ENCODE measurements at regions not wholly inside any gene's neighbourhood (a gene's known extent, or its start where the extent isn't known, plus 50 kb on each side); places are given as distances from the start of the nearest gene placed in this dataset.
"Not testable (repeated sequence)": the region's sequence is repeated elsewhere in the genome, so short reads cannot be mapped to it uniquely, and the experiment has no call there.

DNA sequence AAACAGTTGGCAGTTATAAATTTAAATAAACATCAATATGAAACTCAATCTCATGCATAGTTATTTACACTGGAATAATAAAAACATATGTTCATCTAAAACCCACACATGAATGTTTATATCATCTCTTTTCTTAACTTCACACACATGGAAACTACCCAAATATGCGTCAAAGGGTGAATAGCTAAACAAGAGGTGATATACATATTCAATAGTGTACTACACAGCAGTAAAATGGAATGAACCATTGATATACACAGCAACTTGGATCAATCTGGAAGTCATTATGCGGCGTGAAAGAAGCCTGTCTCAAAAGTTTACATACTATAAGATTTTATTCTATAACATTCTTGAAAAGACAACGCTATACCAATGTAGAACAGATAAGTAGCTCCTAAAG lies 282.5 kb upstream of the POM121L12 start:
- TF ChIP-seq EZH2 (IDR thresholded peaks at IDR 0.05) (no peak), POLR2AphosphoS5 (IDR thresholded peaks at IDR 0.05; ENCODE audit: borderline replicate concordance, low read depth, low read length) (no peak), FOXP2 (optimal IDR thresholded peaks at IDR 0.05; ENCODE audit: control extremely low read depth, extremely low read length, insufficient read depth) (no peak)
- H3K36me3 ChIP-seq (ENCODE audit: insufficient read depth, low read length), result no peaks in the 10 kb centered on the region
- H3K4me3 ChIP-seq, result no peak overlapping the region
- no peak for DNase-seq (ENCODE audit: low read depth, low spot score)
- H3K27ac ChIP-seq, result no peak overlapping the region
- H3K9me3 ChIP-seq (ENCODE audit: low read depth, low read length), result no peaks in the 10 kb centered on the region
- no peak overlapping the region for H3K9ac ChIP-seq (ENCODE audit: insufficient read length)

DNA sequence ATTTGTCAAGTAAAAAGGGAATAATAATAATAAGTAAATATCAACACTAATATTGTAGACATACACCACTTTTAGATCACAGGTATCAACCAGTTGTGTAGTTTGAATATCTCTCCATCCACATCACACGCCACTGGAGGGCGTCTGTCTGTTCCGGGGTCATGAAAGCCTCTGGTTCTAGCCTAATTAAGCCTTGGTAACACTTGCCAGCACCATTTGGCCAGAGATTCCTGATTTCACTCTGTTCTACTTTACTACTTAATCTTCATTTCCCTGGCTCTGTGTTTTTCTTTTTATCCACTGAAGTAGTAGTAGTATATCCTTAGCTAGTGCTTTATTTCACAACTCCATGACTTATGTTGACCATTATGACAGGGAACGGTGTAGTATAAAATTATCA lies 285.6 kb upstream of the POM121L12 start:
- DNase-seq (ENCODE audit: low read depth, low spot score), result no peak
- TF ChIP-seq FOXP2 (optimal IDR thresholded peaks at IDR 0.05; ENCODE audit: control extremely low read depth, extremely low read length, insufficient read depth) (no peak), EZH2 (IDR thresholded peaks at IDR 0.05) (no peak), POLR2AphosphoS5 (IDR thresholded peaks at IDR 0.05; ENCODE audit: borderline replicate concordance, low read depth, low read length) (no peak)
- no peak overlapping the region for H3K27ac ChIP-seq

DNA sequence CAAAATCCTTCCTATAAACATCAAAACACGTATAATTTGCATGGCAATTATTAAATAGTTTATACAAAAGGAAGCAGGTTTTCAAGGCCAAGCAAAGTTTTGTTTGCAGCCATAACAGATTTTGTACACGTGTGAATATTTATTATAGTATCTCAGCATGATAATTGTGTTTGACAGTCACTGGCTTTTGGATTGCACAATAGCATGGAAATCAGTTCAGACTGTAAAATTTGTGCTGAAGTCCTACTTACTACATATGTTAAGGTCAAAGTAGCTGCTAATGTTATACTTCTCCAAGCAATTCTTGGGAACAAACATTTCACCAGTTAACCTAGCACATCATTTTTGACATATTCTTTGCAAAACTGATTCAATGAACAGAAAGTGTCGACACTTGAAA lies 287.6 kb upstream of the POM121L12 start:
- no peak overlapping the region for H3K4me3 ChIP-seq
- H3K9me3 ChIP-seq (ENCODE audit: low read depth, low read length), result no peaks in the 10 kb centered on the region
- H3K9ac ChIP-seq (ENCODE audit: insufficient read length), result no peak overlapping the region
- no peak for DNase-seq (ENCODE audit: low read depth, low spot score)
- TF ChIP-seq POLR2AphosphoS5 (IDR thresholded peaks at IDR 0.05; ENCODE audit: borderline replicate concordance, low read depth, low read length), result no peak
- no peak for TF ChIP-seq FOXP2 (optimal IDR thresholded peaks at IDR 0.05; ENCODE audit: control extremely low read depth, extremely low read length, insufficient read depth)
- no peak for TF ChIP-seq EZH2 (IDR thresholded peaks at IDR 0.05)
- H3K36me3 ChIP-seq (ENCODE audit: insufficient read depth, low read length), result no peaks in the 10 kb centered on the region
- no peak overlapping the region for H3K27ac ChIP-seq

More for the DNA sequence above, 285.6 kb upstream of the POM121L12 start:
- Histone ChIP-seq H3K4me3 (no peak overlapping the region), H3K9me3 (ENCODE audit: low read depth, low read length) (no peaks in the 10 kb centered on the region), H3K9ac (ENCODE audit: insufficient read length) (no peak overlapping the region), H3K36me3 (ENCODE audit: insufficient read depth, low read length) (no peaks in the 10 kb centered on the region)

DNA sequence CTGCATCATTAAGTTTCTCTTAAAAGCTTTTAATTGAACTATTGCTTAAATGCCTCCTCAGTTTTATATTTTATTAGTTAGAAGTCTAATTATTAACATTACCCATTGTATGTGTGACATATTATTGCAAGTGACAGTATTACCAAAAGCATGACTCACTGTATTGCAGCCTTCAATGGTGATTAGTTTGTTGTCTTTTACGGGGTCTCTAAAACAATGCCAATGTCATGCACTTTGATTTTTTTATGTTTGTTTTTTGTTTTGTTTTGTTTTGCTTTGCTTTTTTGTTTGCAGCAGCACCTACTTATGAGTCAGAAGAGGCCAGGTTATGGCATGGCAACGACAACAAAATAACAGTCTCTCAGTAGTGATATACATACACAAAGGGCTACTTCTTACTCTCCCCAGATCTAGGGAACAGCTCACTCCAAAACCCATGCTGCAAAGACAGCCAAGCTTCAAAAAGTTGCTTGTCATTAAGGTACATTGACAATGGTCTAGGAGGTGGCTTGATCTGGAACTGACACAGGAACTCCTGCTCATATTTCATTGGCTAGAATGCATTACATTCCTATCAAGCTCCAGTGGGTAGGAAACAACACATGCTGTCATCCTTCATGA lies 293.7 kb upstream of the POM121L12 start:
- Histone ChIP-seq H3K9me3 (ENCODE audit: low read depth, low read length) (no peaks in the 10 kb centered on the region), H3K27ac (no peak overlapping the region), H3K4me3 (no peak overlapping the region), H3K36me3 (ENCODE audit: insufficient read depth, low read length) (no peaks in the 10 kb centered on the region), H3K9ac (ENCODE audit: insufficient read length) (no peak overlapping the region)
- TF ChIP-seq EZH2 (IDR thresholded peaks at IDR 0.05) (no peak), FOXP2 (optimal IDR thresholded peaks at IDR 0.05; ENCODE audit: control extremely low read depth, extremely low read length, insufficient read depth) (no peak), POLR2AphosphoS5 (IDR thresholded peaks at IDR 0.05; ENCODE audit: borderline replicate concordance, low read depth, low read length) (no peak)
- DNase-seq (ENCODE audit: low read depth, low spot score), result no peak

DNA sequence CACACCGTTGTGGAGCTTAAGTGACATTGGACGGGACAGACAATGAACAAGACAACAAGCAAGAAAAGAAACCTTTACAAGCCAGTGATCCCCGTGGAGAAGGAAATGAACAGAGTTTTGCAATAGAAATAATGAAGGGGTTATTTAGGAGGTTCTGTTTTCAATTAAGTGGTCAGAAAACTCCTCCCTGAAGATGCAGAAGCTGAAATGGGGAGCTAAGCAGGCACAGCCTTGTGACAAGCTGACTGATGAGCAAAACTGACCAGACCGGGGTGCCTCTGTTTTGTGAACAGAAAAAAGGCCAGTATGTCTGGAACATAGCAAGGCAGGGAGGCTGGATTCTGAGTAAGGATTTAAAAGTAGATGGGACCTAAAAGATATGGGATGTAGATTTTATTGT lies 299.8 kb upstream of the POM121L12 start:
- Histone ChIP-seq H3K36me3 (ENCODE audit: insufficient read depth, low read length) (no peaks in the 10 kb centered on the region), H3K9ac (ENCODE audit: insufficient read length) (no peak overlapping the region), H3K9me3 (ENCODE audit: low read depth, low read length) (no peaks in the 10 kb centered on the region), H3K4me3 (no peak overlapping the region), H3K27ac (no peak overlapping the region)
- DNase-seq (ENCODE audit: low read depth, low spot score), result no peak
- TF ChIP-seq EZH2 (IDR thresholded peaks at IDR 0.05), result no peak
- TF ChIP-seq POLR2AphosphoS5 (IDR thresholded peaks at IDR 0.05; ENCODE audit: borderline replicate concordance, low read depth, low read length), result no peak
- TF ChIP-seq FOXP2 (optimal IDR thresholded peaks at IDR 0.05; ENCODE audit: control extremely low read depth, extremely low read length, insufficient read depth), result no peak

DNA sequence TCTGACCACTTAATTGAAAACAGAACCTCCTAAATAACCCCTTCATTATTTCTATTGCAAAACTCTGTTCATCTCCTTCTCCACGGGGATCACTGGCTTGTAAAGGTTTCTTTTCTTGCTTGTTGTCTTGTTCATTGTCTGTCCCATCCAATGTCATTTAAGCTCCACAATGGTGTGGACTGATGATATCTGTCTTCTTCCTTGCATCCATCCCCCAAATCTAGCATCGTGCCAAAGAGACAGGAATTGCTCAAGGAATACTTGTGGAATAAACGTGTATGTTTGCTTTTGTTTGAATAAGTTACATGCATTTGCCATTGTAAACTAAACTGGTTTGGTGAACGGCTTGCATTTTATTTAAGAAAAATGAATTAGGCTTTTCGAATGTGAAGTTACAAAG lies 306.8 kb upstream of the POM121L12 start:
- H3K4me3 ChIP-seq; H3K9me3 ChIP-seq (ENCODE audit: low read depth, low read length); DNase-seq (ENCODE audit: low read depth, low spot score); H3K27ac ChIP-seq; H3K9ac ChIP-seq (ENCODE audit: insufficient read length); H3K36me3 ChIP-seq (ENCODE audit: insufficient read depth, low read length): not testable (repeated sequence)

DNA sequence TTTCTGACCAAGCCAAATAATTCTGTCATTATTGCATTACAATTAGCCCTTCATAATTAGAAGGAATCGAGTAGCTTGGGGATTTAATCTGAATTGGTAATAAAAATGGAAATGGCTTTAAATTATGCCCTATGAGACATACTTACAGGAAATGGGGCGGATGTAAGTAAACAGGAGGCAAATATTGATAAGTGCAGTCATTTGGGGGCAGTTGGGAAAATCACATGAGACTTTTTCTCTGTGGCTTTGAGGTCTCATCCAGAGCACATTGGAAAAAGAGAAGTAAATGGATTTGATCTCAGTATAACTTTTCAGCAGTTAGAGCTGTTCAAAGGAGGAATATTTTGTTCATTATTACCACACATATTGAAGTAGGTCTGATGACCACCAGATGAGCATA lies 307.8 kb upstream of the POM121L12 start:
- Histone ChIP-seq H3K36me3 (ENCODE audit: insufficient read depth, low read length) (no peaks in the 10 kb centered on the region), H3K9me3 (ENCODE audit: low read depth, low read length) (no peaks in the 10 kb centered on the region), H3K9ac (ENCODE audit: insufficient read length) (no peak overlapping the region), H3K27ac (no peak overlapping the region), H3K4me3 (no peak overlapping the region)
- DNase-seq (ENCODE audit: low read depth, low spot score), result no peak
- TF ChIP-seq EZH2 (IDR thresholded peaks at IDR 0.05), result no peak
- TF ChIP-seq POLR2AphosphoS5 (IDR thresholded peaks at IDR 0.05; ENCODE audit: borderline replicate concordance, low read depth, low read length), result no peak
- TF ChIP-seq FOXP2 (optimal IDR thresholded peaks at IDR 0.05; ENCODE audit: control extremely low read depth, extremely low read length, insufficient read depth), result no peak

DNA sequence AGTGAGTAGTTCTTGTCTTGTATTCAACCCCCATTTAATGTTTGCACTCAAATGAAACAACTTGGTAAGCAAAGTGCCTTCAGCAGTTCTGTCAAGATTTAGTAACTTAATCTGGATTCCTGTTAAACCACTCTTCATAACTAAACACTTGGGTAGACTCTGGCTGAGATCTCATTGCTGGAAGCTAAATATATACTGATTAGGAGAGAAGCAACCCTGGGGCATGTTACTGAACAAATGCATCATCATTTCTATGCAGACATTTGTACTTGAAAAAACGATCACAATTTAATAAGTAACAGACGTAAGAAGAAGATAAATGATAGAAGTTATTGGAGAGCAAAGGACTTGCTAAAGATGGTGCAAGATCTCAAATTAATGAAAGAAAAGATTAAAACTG lies 308.4 kb upstream of the POM121L12 start:
- no peak for TF ChIP-seq FOXP2 (optimal IDR thresholded peaks at IDR 0.05; ENCODE audit: control extremely low read depth, extremely low read length, insufficient read depth)
- TF ChIP-seq EZH2 (IDR thresholded peaks at IDR 0.05), result no peak
- TF ChIP-seq POLR2AphosphoS5 (IDR thresholded peaks at IDR 0.05; ENCODE audit: borderline replicate concordance, low read depth, low read length), result no peak
- H3K9ac ChIP-seq (ENCODE audit: insufficient read length), result no peak overlapping the region
- H3K27ac ChIP-seq, result no peak overlapping the region
- no peaks in the 10 kb centered on the region for H3K36me3 ChIP-seq (ENCODE audit: insufficient read depth, low read length)
- no peaks in the 10 kb centered on the region for H3K9me3 ChIP-seq (ENCODE audit: low read depth, low read length)
- no peak for DNase-seq (ENCODE audit: low read depth, low spot score)
- H3K4me3 ChIP-seq, result no peak overlapping the region

DNA sequence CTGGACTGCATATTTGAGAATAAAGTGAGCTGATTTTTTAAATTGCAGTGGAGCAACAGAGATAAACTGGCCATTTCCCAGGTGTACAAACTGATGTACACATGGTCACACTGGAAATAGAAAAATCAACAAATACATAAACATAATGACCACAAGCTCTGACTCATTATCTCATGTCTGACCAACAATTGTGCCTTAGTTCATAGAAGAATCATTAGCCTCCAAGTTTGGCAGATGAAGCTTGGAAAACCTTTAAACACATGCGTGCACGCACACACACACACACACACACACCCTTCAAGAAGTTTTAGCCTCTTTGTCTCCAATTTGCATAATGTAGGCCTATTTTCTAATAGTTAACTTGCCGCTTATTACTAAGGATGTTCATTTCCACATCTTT lies 308.9 kb upstream of the POM121L12 start:
- H3K4me3 ChIP-seq, result no peak overlapping the region
- DNase-seq (ENCODE audit: low read depth, low spot score), result no peak
- TF ChIP-seq FOXP2 (optimal IDR thresholded peaks at IDR 0.05; ENCODE audit: control extremely low read depth, extremely low read length, insufficient read depth), result no peak
- no peak for TF ChIP-seq EZH2 (IDR thresholded peaks at IDR 0.05)
- no peak for TF ChIP-seq POLR2AphosphoS5 (IDR thresholded peaks at IDR 0.05; ENCODE audit: borderline replicate concordance, low read depth, low read length)
- H3K36me3 ChIP-seq (ENCODE audit: insufficient read depth, low read length), result no peaks in the 10 kb centered on the region
- H3K9me3 ChIP-seq (ENCODE audit: low read depth, low read length), result no peaks in the 10 kb centered on the region
- no peak overlapping the region for H3K27ac ChIP-seq
- H3K9ac ChIP-seq (ENCODE audit: insufficient read length), result no peak overlapping the region
